ENCODE measurements at regions not wholly inside any gene's neighbourhood (a gene's known extent, or its start where the extent isn't known, plus 50 kb on each side); places are given as distances from the start of the nearest gene placed in this dataset.

- no peaks in the 10 kb centered on the region for H3K27me3 ChIP-seq (ENCODE audit: insufficient read depth)
- H3K4me2 ChIP-seq = no peak overlapping the region
- H4K20me1 ChIP-seq (ENCODE audit: insufficient read depth) = no peaks in the 10 kb centered on the region
- ChIA-PET CTCF (no interaction called here), POLR2A (no interaction called here)
- H3F3A ChIP-seq (replicated peaks; ENCODE audit: insufficient read depth) = no peaks in the 10 kb centered on the region
- no peak overlapping the region for H2AFZ ChIP-seq (ENCODE audit: low read depth)
- no peak for TF ChIP-seq JUND (IDR thresholded peaks at IDR 0.05)
- TF ChIP-seq ZBTB33 (IDR thresholded peaks at IDR 0.05; ENCODE audit: borderline replicate concordance, low read depth) = no peak
- TF ChIP-seq MAX (IDR thresholded peaks at IDR 0.05; ENCODE audit: low read depth) = no peak
- no peak for TF ChIP-seq REST (IDR thresholded peaks at IDR 0.05; ENCODE audit: low read depth, low read length)
- TF ChIP-seq USF2 (IDR thresholded peaks at IDR 0.05; ENCODE audit: borderline replicate concordance, low read depth, low read length) = no peak
- TF ChIP-seq FOXJ3 (CRISPR knock-in tag; IDR thresholded peaks at IDR 0.05) = no peak
- no peak for TF ChIP-seq TEAD4 (IDR thresholded peaks at IDR 0.05; ENCODE audit: borderline replicate concordance, insufficient read depth)
- no peak for TF ChIP-seq ELF1 (IDR thresholded peaks at IDR 0.05)
- TF ChIP-seq RFX5 (IDR thresholded peaks at IDR 0.05; ENCODE audit: low read length) = no peak
- no peak for TF ChIP-seq RCOR1 (IDR thresholded peaks at IDR 0.05; ENCODE audit: low read length)
- no peak for TF ChIP-seq CHD2 (IDR thresholded peaks at IDR 0.05; ENCODE audit: low read length, partially characterized antibody)
- no peak for TF ChIP-seq IRF3 (IDR thresholded peaks at IDR 0.05; ENCODE audit: low read depth, low read length)
- no peak for TF ChIP-seq PBX3 (IDR thresholded peaks at IDR 0.05)
- TF ChIP-seq NFIC (IDR thresholded peaks at IDR 0.05; ENCODE audit: borderline replicate concordance) = no peak
- TF ChIP-seq POLR2AphosphoS5 (IDR thresholded peaks at IDR 0.05; ENCODE audit: low read depth, low read length) = no peak
- TF ChIP-seq USF1 (IDR thresholded peaks at IDR 0.05; ENCODE audit: borderline replicate concordance, low read depth) = no peak
- H3K9me3 ChIP-seq = no peaks in the 10 kb centered on the region
- DNase-seq = no peak
- H3K9me2 ChIP-seq = no peaks in the 10 kb centered on the region
- no peaks in the 10 kb centered on the region for H3K36me3 ChIP-seq (replicated peaks in 1 of 2; ENCODE audit: control insufficient read depth in 1 of 2, insufficient read depth in 2 of 2, low read length in 1 of 2)
- no peak overlapping the region for H3K27ac ChIP-seq (ENCODE audit: low read depth in 2 of 2, low read length in 1 of 2)
- H3K4me3 ChIP-seq (ENCODE audit: low read depth in 2 of 2, low read length in 1 of 2) = no peak overlapping the region
- H3K79me2 ChIP-seq (ENCODE audit: insufficient read depth) = no peaks in the 10 kb centered on the region
- H3K4me1 ChIP-seq (ENCODE audit: control insufficient read depth in 1 of 2, insufficient read depth in 2 of 2, low read depth in 1 of 2, low read length in 1 of 2) = no peaks in the 10 kb centered on the region
- no peak overlapping the region for H3K9ac ChIP-seq
Observed at GRCh38 chr14:45558183-45558582, 305.2 kb upstream of the MIS18BP1 start.
